Calu3 (cell line): ENCODE measurements at regions not wholly inside any gene's neighbourhood (a gene's known extent, or its start where the extent isn't known, plus 50 kb on each side); places are given as distances from the start of the nearest gene placed in this dataset.

Experiments
- BruUV-seq: library from RNA; stranded (reverse); fragments of 400-500 nt; replicated peaks from 2 replicates; lab custom pipeline; 2021; lab: Mats Ljungman, UMichigan
- CTCF ChIA-PET: fragments of 300-600 bp; sonication (Branson Sonifier 250); formaldehyde crosslinking; loops from one replicate; lab custom pipeline; 2022; ENCODE audit warnings: antibody characterized with exemption; lab: Charles Lee
- DNase-seq: peaks from one replicate; pipeline ENCODE4 v3.0.0; 2022
- H3K27ac Mint-ChIP-seq: one replicate; pipeline ENCODE4 v1.8.0; 2022; ENCODE audit warnings: mixed read lengths; ENCODE audit not compliant: unreplicated experiment
- H3K27me3 Mint-ChIP-seq: one replicate; pipeline ENCODE4 v1.8.0; 2022; ENCODE audit warnings: mixed read lengths; ENCODE audit not compliant: unreplicated experiment
- H3K36me3 Mint-ChIP-seq: one replicate; pipeline ENCODE4 v1.8.0; 2022; ENCODE audit warnings: mild to moderate bottlenecking, moderate library complexity, mixed read lengths; ENCODE audit not compliant: insufficient read depth, unreplicated experiment
- H3K4me1 Mint-ChIP-seq: one replicate; pipeline ENCODE4 v1.8.0; 2022; ENCODE audit warnings: mild to moderate bottlenecking, low read depth, mixed read lengths; ENCODE audit not compliant: unreplicated experiment
- H3K4me3 Mint-ChIP-seq: one replicate; pipeline ENCODE4 v1.8.0; 2022; ENCODE audit warnings: mild to moderate bottlenecking, low read depth, moderate library complexity, mixed read lengths; ENCODE audit not compliant: unreplicated experiment
- H3K9me3 Mint-ChIP-seq: one replicate; pipeline ENCODE4 v1.8.0; 2022; ENCODE audit warnings: low read depth, mixed read lengths; ENCODE audit not compliant: unreplicated experiment
- CTCF ChIP-seq: fragments of 200-600 bp; IDR thresholded peaks from one replicate; pipeline ENCODE4 v1.8.0; 2022; ENCODE audit warnings: antibody characterized with exemption; ENCODE audit not compliant: unreplicated experiment
- intact Hi-C: fragments of 100-400 bp; cut with micrococcal nuclease; formaldehyde crosslinking; loops from one replicate; pipeline ENCODE4 v1.10.0; 2022; ENCODE audit not compliant: unreplicated experiment

DNA sequence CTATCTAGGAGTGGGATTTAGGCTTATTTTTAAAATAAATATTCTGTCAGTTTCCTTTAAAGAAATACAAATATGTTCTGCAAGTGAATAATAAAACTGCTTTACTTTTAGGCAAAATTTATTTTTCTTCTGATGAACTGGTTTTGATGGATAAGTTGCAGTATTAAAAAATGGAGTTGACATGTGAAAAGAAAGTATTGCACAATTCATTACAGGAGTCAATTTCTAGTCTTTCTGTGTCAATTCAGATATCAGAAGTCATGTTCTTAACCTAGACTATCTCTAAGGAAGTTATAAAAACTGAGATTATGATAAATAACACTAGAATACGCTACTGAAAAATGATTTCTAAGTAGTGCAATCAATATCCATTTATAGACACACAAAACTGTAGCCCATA lies 270.2 kb upstream of the TMPRSS15 start:
- no peaks in the 10 kb centered on the region for H3K27me3 Mint-ChIP-seq
- CTCF ChIA-PET = no interaction called here
- no peak overlapping the region for H3K27ac Mint-ChIP-seq
- intact Hi-C loops = no loop called here
- H3K36me3 Mint-ChIP-seq = no peaks in the 10 kb centered on the region
- BruUV-seq = no TSS peak
- TF ChIP-seq CTCF = no peak
- no peak overlapping the region for H3K4me3 Mint-ChIP-seq
- DNase-seq = no peak
- peaks cover 3% of the 10 kb centered on the region for H3K9me3 Mint-ChIP-seq
- H3K4me1 Mint-ChIP-seq = no peaks in the 10 kb centered on the region

DNA sequence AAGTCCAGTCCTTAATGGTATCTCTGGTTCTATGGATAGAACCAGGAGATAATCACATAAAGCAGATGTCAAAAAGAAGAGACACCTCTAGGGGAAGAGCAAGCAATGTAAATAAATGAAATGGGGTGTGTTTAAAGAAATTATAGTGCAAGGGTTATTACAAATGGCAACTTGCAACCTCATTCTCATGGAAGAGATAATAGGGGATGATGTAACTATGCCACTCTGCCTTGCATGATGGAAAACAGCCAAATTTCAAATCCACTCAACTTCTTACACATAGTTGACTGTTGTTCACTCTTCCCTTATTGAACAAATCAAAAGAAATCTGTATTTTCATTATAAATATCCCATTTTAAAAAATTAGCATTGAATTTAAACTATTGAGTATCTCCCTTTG lies 274.0 kb upstream of the TMPRSS15 start:
- Mint-ChIP-seq H3K4me1 (no peaks in the 10 kb centered on the region), H3K27me3 (no peaks in the 10 kb centered on the region), H3K4me3 (no peak overlapping the region), H3K36me3 (no peaks in the 10 kb centered on the region), H3K9me3 (peaks cover 12% of the 10 kb centered on the region), H3K27ac (no peak overlapping the region)
- CTCF ChIA-PET = no interaction called here
- BruUV-seq = no TSS peak
- intact Hi-C loops = no loop called here
- no peak for DNase-seq
- no peak for TF ChIP-seq CTCF

DNA sequence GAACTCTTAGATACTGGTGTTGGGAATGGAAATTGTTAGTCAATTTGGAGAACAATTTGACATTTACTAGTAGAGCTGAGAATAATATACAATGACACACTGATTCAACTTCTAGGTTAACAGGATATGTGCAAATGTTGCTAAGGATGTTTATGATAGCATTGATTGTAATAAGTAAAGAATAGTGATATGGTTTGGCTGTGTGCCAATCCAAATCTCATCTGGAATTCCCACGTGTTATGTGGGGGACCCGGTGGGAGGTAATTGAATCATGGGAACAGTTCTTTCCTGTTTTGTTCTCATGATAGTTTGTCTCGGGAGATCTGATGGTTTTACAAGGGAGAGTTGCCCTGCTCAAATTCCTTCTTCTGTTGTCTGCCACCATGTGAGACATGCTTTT lies 302.4 kb upstream of the TMPRSS15 start:
- Mint-ChIP-seq H3K27ac (no peak overlapping the region), H3K27me3 (no peaks in the 10 kb centered on the region), H3K36me3 (no peaks in the 10 kb centered on the region), H3K9me3 (peaks cover 5% of the 10 kb centered on the region), H3K4me3 (no peak overlapping the region), H3K4me1 (no peaks in the 10 kb centered on the region)
- TF ChIP-seq CTCF = no peak
- no peak for DNase-seq
- intact Hi-C loops = no loop called here
- no TSS peak for BruUV-seq
- CTCF ChIA-PET = no interaction called here

- CTCF ChIA-PET = no interaction called here
- Mint-ChIP-seq H3K36me3 (no peaks in the 10 kb centered on the region), H3K27ac (no peak overlapping the region), H3K27me3 (no peaks in the 10 kb centered on the region), H3K4me3 (no peak overlapping the region), H3K4me1 (no peaks in the 10 kb centered on the region), H3K9me3 (peaks cover 5% of the 10 kb centered on the region)
- no TSS peak for BruUV-seq
- DNase-seq = no peak
- TF ChIP-seq CTCF = no peak
- intact Hi-C loops = no loop called here
Observed at GRCh38 chr21:18711662-18712061, 308.1 kb upstream of the TMPRSS15 start.
